H1 (cell line): ENCODE measurements at regions not wholly inside any gene's neighbourhood (a gene's known extent, or its start where the extent isn't known, plus 50 kb on each side); places are given as distances from the start of the nearest gene placed in this dataset.

ENCODE experiments used
- BCL11A ChIP-seq, 2 experiments: IDR thresholded peaks; one replicate each; pipeline ENCODE4 v1.6.1; 2011; ENCODE audit warnings: low read depth in 2 of 2, low read length in 2 of 2, mild to moderate bottlenecking in 2 of 2
- CEBPB ChIP-seq: IDR thresholded peaks from 2 replicates; pipeline ENCODE4 v1.6.1; 2012; ENCODE audit warnings: low read depth, low read length
- CHD7 ChIP-seq: fragments of 300-600 bp; sonication (generic); IDR thresholded peaks from 2 replicates; pipeline ENCODE4 v1.7.1; 2012; ENCODE audit warnings: low read length, moderate library complexity, mild to moderate bottlenecking, inconsistent platforms; ENCODE audit not compliant: insufficient replicate concordance
- EGR1 ChIP-seq: IDR thresholded peaks from 2 replicates; pipeline ENCODE4 v1.6.1; 2011; ENCODE audit warnings: low read depth, low read length, borderline replicate concordance
- JUN ChIP-seq: IDR thresholded peaks from 2 replicates; pipeline ENCODE4 v1.6.1; 2011; ENCODE audit warnings: low read depth, mild to moderate bottlenecking, improper control_type of control experiment, low read length
- MAX ChIP-seq: IDR thresholded peaks from 2 replicates; pipeline ENCODE4 v1.6.1; 2012; ENCODE audit warnings: inconsistent platforms
- RBBP5 ChIP-seq: IDR thresholded peaks from 2 replicates; pipeline ENCODE4 v1.7.1; 2012; ENCODE audit warnings: low read depth, mild to moderate bottlenecking, inconsistent platforms, low read length, moderate library complexity, borderline replicate concordance
- RFX5 ChIP-seq: IDR thresholded peaks from 2 replicates; pipeline ENCODE4 v1.6.1; 2011; ENCODE audit warnings: low read depth, low read length, improper control_type of control experiment, borderline replicate concordance
- SIRT6 ChIP-seq: IDR thresholded peaks from one replicate; pipeline ENCODE4 v1.7.1; 2012; ENCODE audit warnings: low read length, inconsistent platforms
- SP1 ChIP-seq: IDR thresholded peaks from 2 replicates; pipeline ENCODE4 v1.6.1; 2011; ENCODE audit warnings: low read depth, low read length
- SRF ChIP-seq: IDR thresholded peaks from 2 replicates; pipeline ENCODE4 v1.6.1; 2011; ENCODE audit warnings: mild to moderate bottlenecking, low read depth, low read length, moderate library complexity
- TF ChIP-seq, protein P1 (sequence below): IDR thresholded peaks from 2 replicates; pipeline ENCODE4 v1.6.1; 2011; ENCODE audit warnings: low read length, improper control_type of control experiment

DNA sequence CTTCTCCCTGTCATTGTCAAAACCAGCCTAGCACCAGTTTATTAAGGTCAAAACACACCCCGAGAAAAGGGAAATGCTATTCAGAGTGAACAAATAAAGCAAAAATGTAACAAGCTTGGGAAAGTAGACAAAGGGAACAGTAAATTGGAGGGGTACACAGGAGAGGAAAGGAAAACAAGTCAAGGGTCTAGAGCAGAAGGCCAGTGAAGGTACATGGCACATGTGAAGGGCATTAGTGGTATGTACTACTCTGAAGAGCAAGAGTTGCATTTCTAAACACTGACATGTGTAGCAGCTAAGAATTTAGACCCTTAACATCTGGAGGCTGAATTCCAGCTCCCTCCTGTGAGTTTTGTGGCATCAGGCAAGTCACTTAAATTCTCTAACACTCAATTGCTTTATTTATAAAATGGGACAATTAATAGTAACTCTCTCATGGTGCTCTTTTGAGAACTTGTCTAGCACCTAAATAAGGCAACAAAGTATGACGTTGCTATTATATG, 244.3 kb upstream of the ADAMTS9 start (continued):
- TF ChIP-seq CHD7 (no peak), CEBPB (no peak), JUN (no peak), RBBP5 (no peak), RFX5 (no peak), SRF (no peak), SP1 (no peak), EGR1 (no peak), SIRT6 (no peak), BCL11A (IDR thresholded peaks at IDR 0.05; ENCODE audit: low read depth in 2 of 2, low read length in 2 of 2) (no peak), MAX (no peak)
- TF ChIP-seq, protein P1, sequence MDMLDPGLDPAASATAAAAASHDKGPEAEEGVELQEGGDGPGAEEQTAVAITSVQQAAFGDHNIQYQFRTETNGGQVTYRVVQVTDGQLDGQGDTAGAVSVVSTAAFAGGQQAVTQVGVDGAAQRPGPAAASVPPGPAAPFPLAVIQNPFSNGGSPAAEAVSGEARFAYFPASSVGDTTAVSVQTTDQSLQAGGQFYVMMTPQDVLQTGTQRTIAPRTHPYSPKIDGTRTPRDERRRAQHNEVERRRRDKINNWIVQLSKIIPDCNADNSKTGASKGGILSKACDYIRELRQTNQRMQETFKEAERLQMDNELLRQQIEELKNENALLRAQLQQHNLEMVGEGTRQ: no peak
